ENCODE measurements at regions not wholly inside any gene's neighbourhood (a gene's known extent, or its start where the extent isn't known, plus 50 kb on each side); places are given as distances from the start of the nearest gene placed in this dataset.

DNA sequence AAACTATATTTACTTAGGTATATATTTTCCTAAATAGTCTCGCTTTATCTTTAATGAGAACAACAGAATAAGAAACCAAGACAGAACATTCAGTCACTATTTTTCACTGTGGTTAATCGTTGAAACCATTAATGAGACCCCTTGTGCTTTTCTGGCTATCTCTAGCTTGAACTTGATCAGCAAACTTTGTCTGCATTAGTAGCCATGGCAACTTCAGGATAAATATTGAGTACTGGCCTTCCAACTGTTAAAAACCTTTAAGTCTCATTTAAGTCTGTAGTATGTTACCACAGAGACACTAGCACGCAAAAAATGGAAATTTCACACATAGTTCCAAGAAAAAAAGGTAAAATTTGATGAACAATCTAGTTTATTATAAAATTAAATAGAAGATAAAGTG is 946.0 kb downstream of the SLITRK5 start:
- H3K27me3 Mint-ChIP-seq (ENCODE audit: low read depth): no peaks in the 10 kb centered on the region
- DNase-seq (ENCODE audit: low read depth, low spot score): no peak
- H3K27ac Mint-ChIP-seq (ENCODE audit: unreplicated experiment): no peak overlapping the region
- H3K4me3 Mint-ChIP-seq: no peak overlapping the region
- peaks cover 4% of the 10 kb centered on the region for H3K9me3 Mint-ChIP-seq
- H3K36me3 Mint-ChIP-seq (ENCODE audit: low read depth): no peaks in the 10 kb centered on the region
- TF ChIP-seq, protein P1, sequence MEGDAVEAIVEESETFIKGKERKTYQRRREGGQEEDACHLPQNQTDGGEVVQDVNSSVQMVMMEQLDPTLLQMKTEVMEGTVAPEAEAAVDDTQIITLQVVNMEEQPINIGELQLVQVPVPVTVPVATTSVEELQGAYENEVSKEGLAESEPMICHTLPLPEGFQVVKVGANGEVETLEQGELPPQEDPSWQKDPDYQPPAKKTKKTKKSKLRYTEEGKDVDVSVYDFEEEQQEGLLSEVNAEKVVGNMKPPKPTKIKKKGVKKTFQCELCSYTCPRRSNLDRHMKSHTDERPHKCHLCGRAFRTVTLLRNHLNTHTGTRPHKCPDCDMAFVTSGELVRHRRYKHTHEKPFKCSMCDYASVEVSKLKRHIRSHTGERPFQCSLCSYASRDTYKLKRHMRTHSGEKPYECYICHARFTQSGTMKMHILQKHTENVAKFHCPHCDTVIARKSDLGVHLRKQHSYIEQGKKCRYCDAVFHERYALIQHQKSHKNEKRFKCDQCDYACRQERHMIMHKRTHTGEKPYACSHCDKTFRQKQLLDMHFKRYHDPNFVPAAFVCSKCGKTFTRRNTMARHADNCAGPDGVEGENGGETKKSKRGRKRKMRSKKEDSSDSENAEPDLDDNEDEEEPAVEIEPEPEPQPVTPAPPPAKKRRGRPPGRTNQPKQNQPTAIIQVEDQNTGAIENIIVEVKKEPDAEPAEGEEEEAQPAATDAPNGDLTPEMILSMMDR (conservative IDR thresholded peaks at IDR 0.05): no peak
- no peaks in the 10 kb centered on the region for H3K4me1 Mint-ChIP-seq

DNA sequence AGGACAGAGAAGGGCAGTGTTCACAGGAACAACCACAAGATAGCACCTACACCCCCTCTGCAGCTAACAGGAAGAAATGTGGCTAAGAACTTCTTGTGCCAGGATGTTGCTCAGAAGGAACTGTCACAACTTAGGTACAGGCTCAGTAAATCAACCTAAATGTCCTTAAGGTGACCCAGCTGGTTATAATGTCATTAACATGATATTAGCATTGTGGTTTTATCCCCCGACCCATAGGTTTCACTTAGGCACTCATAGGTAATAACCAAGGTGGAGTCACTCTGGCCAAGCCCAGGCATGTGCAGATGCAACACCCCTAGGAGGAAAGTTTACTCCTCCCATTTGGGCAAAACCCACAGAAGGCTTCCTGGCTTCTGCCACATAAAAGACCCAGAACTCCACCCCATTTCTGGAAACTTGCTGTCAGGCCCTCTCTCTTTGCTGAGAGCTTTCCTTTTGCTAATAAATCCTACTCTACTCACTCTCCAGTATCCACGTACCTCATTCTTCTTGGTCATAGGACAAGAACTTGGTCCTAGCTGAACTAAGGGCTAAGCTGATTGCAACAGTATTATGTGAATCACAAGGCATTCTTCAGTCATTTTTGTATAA is 951.3 kb downstream of the SLITRK5 start:
- no peak overlapping the region for H3K4me3 Mint-ChIP-seq
- H3K27ac Mint-ChIP-seq (ENCODE audit: unreplicated experiment): no peak overlapping the region
- H3K9me3 Mint-ChIP-seq: peaks cover 5% of the 10 kb centered on the region
- no peaks in the 10 kb centered on the region for H3K36me3 Mint-ChIP-seq (ENCODE audit: low read depth)
- DNase-seq (ENCODE audit: low read depth, low spot score): no peak
- TF ChIP-seq, protein P1 (conservative IDR thresholded peaks at IDR 0.05): no peak
- no peaks in the 10 kb centered on the region for H3K4me1 Mint-ChIP-seq
- no peaks in the 10 kb centered on the region for H3K27me3 Mint-ChIP-seq (ENCODE audit: low read depth)

DNA sequence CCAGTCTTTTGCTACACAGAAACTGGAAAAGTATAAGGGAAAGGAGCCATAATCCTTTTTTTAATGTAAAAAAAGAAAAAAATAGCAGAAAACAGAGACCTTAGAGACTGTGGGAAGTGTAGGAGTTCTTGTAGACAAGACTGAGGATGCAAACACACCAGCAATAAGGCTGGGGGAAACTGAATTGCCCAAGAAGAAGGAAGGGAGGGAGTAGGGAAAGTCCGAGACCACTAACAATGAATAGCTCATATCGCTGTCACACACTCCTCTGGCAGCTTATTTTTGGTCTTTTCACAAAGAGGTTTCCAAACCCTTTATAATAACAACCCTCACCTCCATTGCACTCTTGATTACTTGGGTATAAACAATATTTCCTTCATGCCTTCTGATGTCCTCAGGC is 952.0 kb downstream of the SLITRK5 start:
- Mint-ChIP-seq H3K27ac (ENCODE audit: unreplicated experiment) (no peak overlapping the region), H3K4me3 (no peak overlapping the region), H3K36me3 (ENCODE audit: low read depth) (no peaks in the 10 kb centered on the region), H3K27me3 (ENCODE audit: low read depth) (no peaks in the 10 kb centered on the region), H3K9me3 (peaks cover 5% of the 10 kb centered on the region), H3K4me1 (no peaks in the 10 kb centered on the region)
- no peak for DNase-seq (ENCODE audit: low read depth, low spot score)
- TF ChIP-seq, protein P1 (conservative IDR thresholded peaks at IDR 0.05): no peak

- TF ChIP-seq, protein P1 (conservative IDR thresholded peaks at IDR 0.05): no peak
- H3K4me1 Mint-ChIP-seq: no peaks in the 10 kb centered on the region
- DNase-seq (ENCODE audit: low read depth, low spot score): no peak
- H3K9me3 Mint-ChIP-seq: peaks cover 3% of the 10 kb centered on the region
- H3K4me3 Mint-ChIP-seq: no peak overlapping the region
- H3K27me3 Mint-ChIP-seq (ENCODE audit: low read depth): no peaks in the 10 kb centered on the region
- H3K36me3 Mint-ChIP-seq (ENCODE audit: low read depth): no peaks in the 10 kb centered on the region
- no peak overlapping the region for H3K27ac Mint-ChIP-seq (ENCODE audit: unreplicated experiment)
These were observed 955.9 kb downstream of the SLITRK5 start for GRCh38 chr13:88627071-88627470.

DNA sequence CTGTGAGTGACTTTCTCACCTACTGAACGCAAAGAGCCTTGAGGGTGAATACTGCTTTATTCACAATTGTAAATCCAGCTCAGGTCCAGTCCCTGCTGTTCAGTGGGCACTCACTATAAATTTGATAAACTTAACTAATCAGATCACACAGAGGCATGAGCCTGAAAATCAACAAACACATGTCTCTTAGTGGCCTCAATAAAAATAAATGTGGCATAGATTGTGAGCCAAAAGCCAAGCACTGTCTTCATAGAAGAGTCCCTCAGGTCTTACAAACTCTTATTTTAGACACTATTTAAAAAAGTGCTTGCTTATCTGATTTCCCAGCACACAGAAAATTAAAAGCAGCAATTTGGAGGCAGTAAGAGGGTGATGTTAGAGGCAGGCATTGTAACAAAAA is 957.7 kb downstream of the SLITRK5 start:
- TF ChIP-seq, protein P1 (conservative IDR thresholded peaks at IDR 0.05): no peak

More for the DNA sequence above, 957.7 kb downstream of the SLITRK5 start:
- no peaks in the 10 kb centered on the region for H3K4me1 Mint-ChIP-seq
- peaks cover 2% of the 10 kb centered on the region for H3K9me3 Mint-ChIP-seq
- no peaks in the 10 kb centered on the region for H3K27me3 Mint-ChIP-seq (ENCODE audit: low read depth)
- no peak for DNase-seq (ENCODE audit: low read depth, low spot score)
- no peak overlapping the region for H3K4me3 Mint-ChIP-seq
- no peak overlapping the region for H3K27ac Mint-ChIP-seq (ENCODE audit: unreplicated experiment)
- no peaks in the 10 kb centered on the region for H3K36me3 Mint-ChIP-seq (ENCODE audit: low read depth)
